H1 (cell line): ENCODE measurements at regions not wholly inside any gene's neighbourhood (a gene's known extent, or its start where the extent isn't known, plus 50 kb on each side); places are given as distances from the start of the nearest gene placed in this dataset.

Source experiments
- CTCF ChIA-PET: fragments of 300-600 bp; sonication (Branson Sonifier 250); formaldehyde crosslinking; loops from one replicate; lab custom pipeline; 2021; ENCODE audit not compliant: partially characterized antibody; lab: Charles Lee
- POLR2A ChIA-PET: fragments of 300-600 bp; sonication (Branson Sonifier 250); formaldehyde crosslinking; loops from one replicate; lab custom pipeline; 2021; ENCODE audit warnings: inconsistent platforms; ENCODE audit not compliant: partially characterized antibody; lab: Charles Lee
- DNase-seq, 2 experiments: peaks; one replicate each; pipeline versions ENCODE4 v3.0.0 to v3.0.0-alpha.2; 2010 to 2022; ENCODE audit warnings: low spot score in 2 of 2, low read depth in 1 of 2, mixed read lengths in 1 of 2
- FAIRE-seq: peaks from 2 replicates; lab custom pipeline; 2011; peaks lifted over from hg19 to GRCh38; lab: Jason Lieb, UNC
- H2AFZ ChIP-seq: 2 replicates; pipeline ENCODE4 v1.8.1; 2012; ENCODE audit warnings: low read length, inconsistent platforms
- H2AK5ac ChIP-seq: 2 replicates; pipeline ENCODE4 v1.6.1; 2013; ENCODE audit warnings: low read depth, low read length
- H2BK120ac ChIP-seq: replicated peaks from 2 replicates; pipeline ENCODE3; 2013; ENCODE audit warnings: low read depth, low read length, inconsistent platforms
- H2BK12ac ChIP-seq: 2 replicates; pipeline ENCODE4 v1.6.1; 2013; ENCODE audit warnings: low read depth, low read length
- H2BK15ac ChIP-seq: 2 replicates; pipeline ENCODE4 v1.6.1; 2013; ENCODE audit warnings: low read length
- H2BK20ac ChIP-seq: 2 replicates; pipeline ENCODE4 v1.6.1; 2013; ENCODE audit warnings: low read length
- H2BK5ac ChIP-seq: 2 replicates; pipeline ENCODE4 v1.6.1; 2013; ENCODE audit warnings: low read depth, low read length
- H3K14ac ChIP-seq: 2 replicates; pipeline ENCODE4 v1.6.1; 2013; ENCODE audit warnings: inconsistent platforms; ENCODE audit not compliant: insufficient read length
- H3K18ac ChIP-seq: 2 replicates; pipeline ENCODE4 v1.6.1; 2013; ENCODE audit warnings: low read length; ENCODE audit errors: extremely low read depth
- H3K23ac ChIP-seq: 2 replicates; pipeline ENCODE4 v1.6.1; 2013; ENCODE audit warnings: inconsistent platforms; ENCODE audit not compliant: insufficient read length
- H3K23me2 ChIP-seq: 2 replicates; pipeline ENCODE4 v1.6.1; 2013; ENCODE audit warnings: low read depth, low read length
- H3K27ac ChIP-seq: 2 replicates; pipeline ENCODE4 v1.6.1; 2011; ENCODE audit warnings: low read depth, low read length, inconsistent platforms
- H3K27me3 ChIP-seq, 4 experiments: replicated peaks in 1 of 4; 1 replicate in 1 of 4; 2 replicates in 3 of 4; pipeline versions ENCODE4 v1.6.1 to v1.8.1; 2011 to 2013; ENCODE audit warnings: low read length in 3 of 4, mild to moderate bottlenecking in 3 of 4, inconsistent platforms in 2 of 4, mixed read lengths in 2 of 4, moderate library complexity in 1 of 4; ENCODE audit not compliant: control insufficient read depth in 3 of 4, insufficient read depth in 3 of 4; ENCODE audit errors: extremely low read depth in 1 of 4
- H3K36me3 ChIP-seq, 4 experiments: 2 replicates each; pipeline versions ENCODE4 v1.6.1 to v1.8.1; 2011 to 2013; ENCODE audit warnings: mild to moderate bottlenecking in 4 of 4, low read length in 3 of 4, moderate library complexity in 2 of 4, control low read depth in 1 of 4, inconsistent platforms in 1 of 4; ENCODE audit not compliant: insufficient read depth in 4 of 4, control insufficient read depth in 2 of 4
- H3K4ac ChIP-seq: replicated peaks from 2 replicates; pipeline ENCODE3; 2013; ENCODE audit warnings: low read length, low read depth, mixed read lengths, inconsistent platforms; ENCODE audit not compliant: insufficient read length
- H3K4me1 ChIP-seq, 4 experiments: replicated peaks in 1 of 4; 1 replicate in 1 of 4; 2 replicates in 3 of 4; pipeline versions ENCODE4 v1.6.1 to v1.8.1; 2011 to 2013; ENCODE audit warnings: low read length in 3 of 4, inconsistent platforms in 2 of 4, mixed read lengths in 1 of 4; ENCODE audit not compliant: insufficient read depth in 4 of 4, control insufficient read depth in 3 of 4
- H3K4me2 ChIP-seq, 2 experiments: 2 replicates each; pipeline versions ENCODE4 v1.6.1 to v1.8.1; 2011 to 2013; ENCODE audit warnings: low read depth in 2 of 2, low read length in 2 of 2, control low read depth in 1 of 2, inconsistent platforms in 1 of 2, mild to moderate bottlenecking in 1 of 2; ENCODE audit not compliant: insufficient read depth in 1 of 2
- H3K4me3 ChIP-seq, 4 experiments: fragments of 200-600, 300-600 bp in 1 of 4; sonication (generic), shearing (Covaris generic), sonication (Bioruptor Twin) in 1 of 4; 2 replicates each; pipeline versions ENCODE4 v1.5.1 to v1.8.1; 2011 to 2016; ENCODE audit warnings: low read length in 4 of 4, low read depth in 3 of 4, control low read depth in 2 of 4, inconsistent platforms in 2 of 4, mild to moderate bottlenecking in 2 of 4, mixed read lengths in 1 of 4, moderate library complexity in 1 of 4; ENCODE audit not compliant: insufficient read depth in 2 of 4; ENCODE audit errors: extremely low read depth in 1 of 4
- H3K56ac ChIP-seq: replicated peaks from 2 replicates; pipeline ENCODE3; 2013; ENCODE audit warnings: low read depth, mild to moderate bottlenecking, mixed read lengths, low read length, inconsistent platforms; ENCODE audit not compliant: insufficient read length
- H3K79me1 ChIP-seq: 2 replicates; pipeline ENCODE4 v1.6.1; 2013; ENCODE audit warnings: low read depth, low read length, control low read depth
- H3K79me2 ChIP-seq, 2 experiments: 2 replicates each; pipeline versions ENCODE4 v1.6.1 to v1.8.1; 2012 to 2013; ENCODE audit warnings: low read length in 2 of 2, mild to moderate bottlenecking in 2 of 2, inconsistent platforms in 1 of 2; ENCODE audit not compliant: insufficient read depth in 2 of 2, control insufficient read depth in 1 of 2
- H3K9ac ChIP-seq, 4 experiments: replicated peaks in 1 of 4; 1 replicate in 1 of 4; 2 replicates in 3 of 4; pipeline versions ENCODE4 v1.6.1 to v1.8.1; 2011 to 2013; ENCODE audit warnings: low read depth in 3 of 4, low read length in 3 of 4, control low read depth in 2 of 4, mild to moderate bottlenecking in 2 of 4, moderate library complexity in 2 of 4, inconsistent platforms in 1 of 4; ENCODE audit errors: extremely low read depth in 1 of 4
- H3K9me3 ChIP-seq, 2 experiments: 2 replicates each; pipeline versions ENCODE4 v1.6.1 to v1.8.1; 2012 to 2013; ENCODE audit warnings: mild to moderate bottlenecking in 2 of 2, moderate library complexity in 2 of 2, control low read depth in 1 of 2, inconsistent platforms in 1 of 2, low read depth in 1 of 2, low read length in 1 of 2, mixed read lengths in 1 of 2; ENCODE audit not compliant: insufficient read depth in 2 of 2
- H4K20me1 ChIP-seq, 2 experiments: replicated peaks in 1 of 2; 2 replicates each; pipeline versions ENCODE3 to v1.8.1; 2011 to 2013; ENCODE audit warnings: inconsistent platforms in 2 of 2, low read length in 2 of 2, mild to moderate bottlenecking in 1 of 2; ENCODE audit not compliant: insufficient read depth in 2 of 2, control insufficient read depth in 1 of 2
- H4K5ac ChIP-seq: 2 replicates; pipeline ENCODE4 v1.6.1; 2013; ENCODE audit warnings: low read length, low read depth, mixed read lengths, inconsistent platforms; ENCODE audit not compliant: insufficient read length
- H4K8ac ChIP-seq: 2 replicates; pipeline ENCODE4 v1.8.0; 2013; ENCODE audit warnings: mild to moderate bottlenecking, moderate library complexity, low read length, inconsistent platforms; ENCODE audit not compliant: insufficient read depth; ENCODE audit errors: extremely low read depth
- H4K91ac ChIP-seq: replicated peaks from 2 replicates; pipeline ENCODE3; 2013; ENCODE audit warnings: low read length, mixed read lengths, inconsistent platforms; ENCODE audit not compliant: insufficient read length
- EZH2 ChIP-seq: fragments of 200-600 bp; sonication (generic); IDR thresholded peaks from 2 replicates; pipeline ENCODE4 v1.7.1; 2012; ENCODE audit warnings: low read depth, mild to moderate bottlenecking, moderate library complexity, low read length, inconsistent platforms; ENCODE audit not compliant: severe bottlenecking
- MAFK ChIP-seq: IDR thresholded peaks from 2 replicates; pipeline ENCODE4 v1.6.1; 2012; ENCODE audit warnings: low read depth, mild to moderate bottlenecking, improper control_type of control experiment, low read length
- TAF1 ChIP-seq: IDR thresholded peaks from 2 replicates; pipeline ENCODE4 v1.6.1; 2011; ENCODE audit warnings: mild to moderate bottlenecking, low read depth, low read length
- WGBS, 2 experiments: shearing (Covaris generic) in 1 of 2; methylation state at CpG; one replicate each; pipeline versions ENCODE4 v1.1.6 to v1.1.7; 2013 to 2015; ENCODE audit warnings: low lambda C conversion rate in 2 of 2, mixed read lengths in 2 of 2, inconsistent platforms in 1 of 2, low coverage in 1 of 2, missing lambda C conversion rate in 1 of 2; ENCODE audit not compliant: insufficient replicate concordance in 2 of 2, insufficient coverage in 1 of 2, insufficient read length in 1 of 2; ENCODE audit errors: extremely low coverage in 1 of 2, missing lambda C conversion rate in 1 of 2; 5-methylcytosine and 5-hydroxymethylcytosine counted together

DNA sequence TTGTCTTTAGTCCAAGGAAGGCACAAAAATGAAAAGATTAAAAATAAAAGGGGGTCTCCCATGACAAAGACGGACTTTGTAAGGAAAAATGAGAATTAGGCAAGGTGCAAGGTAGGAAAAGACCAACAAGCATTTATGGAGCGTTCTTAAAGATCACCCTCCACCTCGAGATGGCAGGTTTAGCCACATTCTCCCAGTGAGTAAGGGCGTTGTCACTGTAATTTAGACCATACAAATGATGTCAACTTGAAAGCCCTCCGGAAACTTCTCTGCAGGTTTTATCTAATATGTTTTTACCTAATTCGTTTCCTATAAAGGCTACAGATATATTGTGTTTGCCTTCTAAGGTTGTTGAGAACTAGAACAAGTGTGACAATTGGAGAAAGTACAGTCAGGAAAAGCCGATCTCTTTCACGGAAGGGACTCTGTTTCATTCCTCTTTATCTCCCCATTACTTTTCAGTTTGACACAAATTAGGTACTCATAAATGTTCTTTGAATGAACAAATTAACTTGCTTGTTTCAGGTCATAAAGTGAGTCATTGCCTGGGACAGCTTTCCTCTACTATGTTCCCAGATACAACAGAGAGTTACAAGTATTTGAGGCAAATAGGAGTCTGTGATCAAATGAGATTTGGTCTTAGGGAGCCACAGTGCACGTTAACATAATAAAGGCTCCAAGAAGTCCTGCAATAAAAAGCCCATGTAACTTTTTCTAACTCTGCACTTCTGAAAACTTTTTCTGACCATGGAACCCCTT, 102.6 kb upstream of the HABP2 start:
- no peak overlapping the region for H4K5ac ChIP-seq
- no peak overlapping the region for H3K4me3 ChIP-seq
- H2BK12ac ChIP-seq, result no peak overlapping the region
- no peak for FAIRE-seq
- H3K4me1 ChIP-seq, result 0 out of 7 replicates have a peak, but pooled peaks cover 0 to 6% (median 0%) of the 10 kb centered on the region in 4 experiments
- no peak overlapping the region for H4K8ac ChIP-seq
- no peak overlapping the region for H4K91ac ChIP-seq
- H4K20me1 ChIP-seq, result no peaks in the 10 kb centered on the region
- no peaks in the 10 kb centered on the region for H3K23me2 ChIP-seq
- no peak overlapping the region for H3K27ac ChIP-seq
- ChIA-PET CTCF (interaction anchor here (0.6 to 5.6 kb wide), 7 partner anchors 8 to 219 kb away, joined by 3 to 82 read pairs (median 4); no protein-coding TSS in a partner anchor), POLR2A (interaction anchor here (1.3 kb wide), 1 partner anchor 10 kb away, joined by 3 read pairs; no protein-coding TSS in a partner anchor)
- no peak overlapping the region for H2AK5ac ChIP-seq
- H3K27me3 ChIP-seq, result no peaks in the 10 kb centered on the region
- H3K23ac ChIP-seq, result no peak overlapping the region
- no peaks in the 10 kb centered on the region for H3K79me1 ChIP-seq
- no peaks in the 10 kb centered on the region for H3K36me3 ChIP-seq
- no peaks in the 10 kb centered on the region for H3K9me3 ChIP-seq
- 90% methylated on average over 9 of the region's 9 CpGs; no CpG with 5 or more reads in 1 of the 2 experiments for WGBS, 2 experiments
- H2BK15ac ChIP-seq, result no peak overlapping the region
- H2BK20ac ChIP-seq, result no peak overlapping the region
- H3K56ac ChIP-seq, result no peak overlapping the region
- H3K4ac ChIP-seq, result no peak overlapping the region
- no peak for DNase-seq
- no peak overlapping the region for H3K18ac ChIP-seq
- H3K9ac ChIP-seq, result no peak overlapping the region
- H2AFZ ChIP-seq, result no peak overlapping the region
- H3K14ac ChIP-seq, result no peak overlapping the region
- no peak overlapping the region for H3K4me2 ChIP-seq
- no peaks in the 10 kb centered on the region for H3K79me2 ChIP-seq
- no peak overlapping the region for H2BK120ac ChIP-seq
- H2BK5ac ChIP-seq, result no peak overlapping the region
- TF ChIP-seq TAF1, result no peak
- no peak for TF ChIP-seq MAFK
- no peak for TF ChIP-seq EZH2
